ENCODE measurements at regions not wholly inside any gene's neighbourhood (a gene's known extent, or its start where the extent isn't known, plus 50 kb on each side); places are given as distances from the start of the nearest gene placed in this dataset.

DNA sequence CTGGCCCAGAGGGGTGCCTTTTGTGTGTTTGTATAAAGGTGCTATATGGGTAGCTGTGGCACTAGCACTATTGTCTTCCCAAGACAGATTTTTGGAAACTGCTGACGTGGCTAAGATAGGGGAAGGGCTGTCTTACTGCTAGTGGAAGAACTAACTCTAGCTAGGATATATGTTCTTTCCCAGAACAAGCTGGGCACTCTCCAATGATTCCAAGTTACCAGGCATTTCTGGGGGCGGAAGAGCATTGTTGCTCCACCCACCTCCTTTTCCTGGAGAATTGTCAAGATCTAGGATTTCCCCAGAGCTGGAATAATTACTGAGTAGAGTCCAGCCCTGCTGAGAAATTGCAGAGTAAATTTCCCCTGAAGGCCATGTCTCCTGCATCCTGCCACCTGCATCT lies 408.3 kb downstream of the KLF5 start:
- TF ChIP-seq, protein P1, sequence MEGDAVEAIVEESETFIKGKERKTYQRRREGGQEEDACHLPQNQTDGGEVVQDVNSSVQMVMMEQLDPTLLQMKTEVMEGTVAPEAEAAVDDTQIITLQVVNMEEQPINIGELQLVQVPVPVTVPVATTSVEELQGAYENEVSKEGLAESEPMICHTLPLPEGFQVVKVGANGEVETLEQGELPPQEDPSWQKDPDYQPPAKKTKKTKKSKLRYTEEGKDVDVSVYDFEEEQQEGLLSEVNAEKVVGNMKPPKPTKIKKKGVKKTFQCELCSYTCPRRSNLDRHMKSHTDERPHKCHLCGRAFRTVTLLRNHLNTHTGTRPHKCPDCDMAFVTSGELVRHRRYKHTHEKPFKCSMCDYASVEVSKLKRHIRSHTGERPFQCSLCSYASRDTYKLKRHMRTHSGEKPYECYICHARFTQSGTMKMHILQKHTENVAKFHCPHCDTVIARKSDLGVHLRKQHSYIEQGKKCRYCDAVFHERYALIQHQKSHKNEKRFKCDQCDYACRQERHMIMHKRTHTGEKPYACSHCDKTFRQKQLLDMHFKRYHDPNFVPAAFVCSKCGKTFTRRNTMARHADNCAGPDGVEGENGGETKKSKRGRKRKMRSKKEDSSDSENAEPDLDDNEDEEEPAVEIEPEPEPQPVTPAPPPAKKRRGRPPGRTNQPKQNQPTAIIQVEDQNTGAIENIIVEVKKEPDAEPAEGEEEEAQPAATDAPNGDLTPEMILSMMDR (IDR thresholded peaks at IDR 0.05; ENCODE audit: control insufficient read depth, insufficient read depth, low read depth, low read length, missing control alignments): no peak
- no peak overlapping the region for H3K4me3 ChIP-seq (ENCODE audit: control insufficient read depth, low read depth, low read length)
- no peak for DNase-seq (ENCODE audit: low read depth)

DNA sequence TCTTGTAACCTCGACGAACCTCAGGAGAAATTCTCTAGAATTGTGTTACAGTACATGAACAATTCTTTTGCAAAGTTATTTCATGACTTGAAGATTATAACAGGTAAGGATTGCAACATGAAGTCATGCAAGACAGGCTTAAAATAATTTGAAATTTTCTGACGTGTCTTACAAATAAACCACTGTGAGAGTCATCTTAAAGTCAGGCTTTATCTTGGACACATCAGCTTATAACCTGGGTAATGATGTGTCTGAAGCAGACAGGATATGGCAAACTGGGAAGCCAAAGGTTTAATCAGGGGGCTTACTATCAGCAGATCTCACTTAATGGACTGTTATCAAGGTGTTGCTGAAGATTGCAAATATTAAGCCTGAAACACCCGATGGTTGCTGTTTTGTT lies 407.8 kb downstream of the KLF5 start:
- TF ChIP-seq, protein P1 (IDR thresholded peaks at IDR 0.05; ENCODE audit: control insufficient read depth, insufficient read depth, low read depth, low read length, missing control alignments): no peak
- DNase-seq (ENCODE audit: low read depth): no peak
- H3K4me3 ChIP-seq (ENCODE audit: control insufficient read depth, low read depth, low read length): no peak overlapping the region

DNA sequence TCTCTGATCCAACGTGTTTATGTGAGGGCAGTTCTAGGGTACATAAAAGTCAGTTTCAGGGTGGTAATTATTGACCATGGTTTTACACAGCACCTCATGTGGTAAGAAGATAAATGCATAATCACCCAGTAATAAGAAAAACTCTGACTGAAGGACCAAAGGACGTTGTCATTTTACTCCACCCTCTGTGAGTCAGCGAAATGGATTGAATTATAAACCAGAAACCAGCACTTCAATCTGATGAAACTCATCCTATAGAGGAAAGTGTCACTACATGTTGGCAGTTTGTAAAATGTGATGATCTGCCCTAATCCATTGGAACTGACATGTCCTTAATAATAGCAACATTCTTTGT lies 406.8 kb downstream of the KLF5 start:
- no peak overlapping the region for H3K4me3 ChIP-seq (ENCODE audit: control insufficient read depth, low read depth, low read length)
- DNase-seq (ENCODE audit: low read depth): no peak
- TF ChIP-seq, protein P1 (IDR thresholded peaks at IDR 0.05; ENCODE audit: control insufficient read depth, insufficient read depth, low read depth, low read length, missing control alignments): no peak

DNA sequence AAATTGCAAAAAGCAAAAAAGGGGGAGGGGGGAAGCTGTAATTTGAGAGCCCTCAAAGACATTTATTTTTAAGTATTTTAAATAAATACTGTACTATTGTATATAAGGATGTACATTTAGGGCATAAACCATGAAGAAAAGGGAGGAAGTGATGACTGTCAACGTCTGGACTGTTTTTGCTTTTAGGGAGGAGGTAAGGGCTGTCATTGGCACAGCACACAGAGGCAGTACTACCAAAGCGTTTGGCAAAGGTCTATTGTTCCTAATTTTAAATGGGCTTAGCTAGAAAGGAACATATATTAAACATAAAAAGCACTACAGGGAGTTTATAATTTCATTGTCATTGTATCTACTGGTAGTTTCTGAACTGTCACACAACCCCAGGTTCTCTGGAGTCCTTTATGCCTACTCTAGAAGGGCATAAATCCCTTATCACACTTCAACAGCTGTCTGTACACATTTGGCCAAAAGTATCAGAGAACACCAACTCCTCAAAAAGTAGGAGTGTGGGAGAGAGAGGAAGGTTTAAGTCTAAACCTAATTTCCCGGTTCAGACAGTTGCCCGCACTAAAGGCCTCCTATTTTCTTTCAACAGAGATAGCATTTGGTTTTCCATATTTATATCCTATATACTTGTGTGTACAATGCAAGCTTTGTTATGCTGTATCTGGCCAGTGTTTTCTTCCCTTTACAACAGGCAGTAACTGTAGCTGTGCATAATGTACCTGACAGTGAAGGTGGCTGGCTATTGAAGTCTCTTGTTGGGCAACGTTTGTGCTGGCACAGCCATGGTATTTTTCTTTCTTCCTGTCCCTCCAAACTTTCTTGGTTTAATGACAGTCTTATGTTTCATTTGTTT lies 406.2 kb downstream of the KLF5 start:
- TF ChIP-seq, protein P1 (IDR thresholded peaks at IDR 0.05; ENCODE audit: control insufficient read depth, insufficient read depth, low read depth, low read length, missing control alignments): no peak
- no peak overlapping the region for H3K4me3 ChIP-seq (ENCODE audit: control insufficient read depth, low read depth, low read length)
- DNase-seq (ENCODE audit: low read depth): no peak

DNA sequence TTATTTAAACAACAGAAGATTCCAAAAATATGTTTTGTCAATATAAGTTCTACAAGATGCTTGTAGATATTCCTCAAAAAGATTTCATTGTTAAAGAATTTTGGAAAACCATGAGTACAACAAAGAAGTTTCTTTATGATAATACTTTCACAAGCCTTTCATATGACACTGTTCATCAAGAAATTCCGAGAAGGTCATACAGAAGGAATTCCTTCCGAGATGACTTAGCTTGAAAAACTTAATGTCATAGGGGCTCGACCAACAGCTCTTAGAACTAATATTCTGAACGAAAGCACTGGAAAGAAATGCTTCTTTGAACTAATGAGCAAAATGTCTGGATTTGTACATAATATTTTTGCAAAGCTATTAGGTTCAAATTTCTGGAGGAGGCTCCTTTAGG lies 403.4 kb downstream of the KLF5 start:
- TF ChIP-seq, protein P1 (IDR thresholded peaks at IDR 0.05; ENCODE audit: control insufficient read depth, insufficient read depth, low read depth, low read length, missing control alignments): no peak
- H3K4me3 ChIP-seq (ENCODE audit: control insufficient read depth, low read depth, low read length): no peak overlapping the region
- DNase-seq (ENCODE audit: low read depth): no peak

DNA sequence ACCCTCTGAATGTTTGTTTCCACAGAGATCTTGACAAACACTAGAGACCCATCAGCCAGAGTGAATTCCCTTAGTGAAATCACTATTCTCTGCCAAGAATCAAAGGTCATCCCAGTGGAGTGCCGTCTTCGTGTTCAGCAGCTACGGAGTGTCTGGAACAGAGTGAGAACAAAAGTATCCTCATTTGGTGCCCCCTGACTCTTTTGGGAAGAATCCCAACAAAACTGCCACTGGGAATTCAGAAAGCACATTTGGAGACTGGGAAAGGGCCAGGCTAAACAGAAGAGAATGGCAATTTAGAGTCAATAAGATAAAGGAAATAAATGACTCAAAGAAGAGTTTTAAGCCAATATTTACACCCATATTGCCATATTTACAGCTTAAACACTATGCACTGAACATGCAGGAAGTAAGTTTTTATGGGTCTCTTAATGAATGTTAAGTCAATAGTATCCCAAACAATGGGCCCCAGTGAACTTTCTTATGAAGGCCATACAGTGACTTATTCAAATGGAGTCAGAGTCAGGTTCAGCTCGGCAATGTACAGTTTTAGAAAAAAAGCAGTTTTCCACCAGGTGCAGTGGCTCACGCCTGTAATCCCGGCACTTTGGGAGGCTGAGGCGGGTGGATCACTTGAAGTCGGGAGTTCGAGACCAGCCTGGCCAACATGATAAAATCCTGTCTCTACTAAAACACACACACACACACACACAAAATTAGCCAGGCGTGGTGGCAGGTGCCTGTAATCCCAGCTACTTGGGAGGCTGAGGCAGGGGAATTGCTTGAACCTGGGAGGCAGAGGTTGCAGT lies 392.6 kb downstream of the KLF5 start:
- TF ChIP-seq, protein P1 (IDR thresholded peaks at IDR 0.05; ENCODE audit: control insufficient read depth, insufficient read depth, low read depth, low read length, missing control alignments): no peak
- no peak overlapping the region for H3K4me3 ChIP-seq (ENCODE audit: control insufficient read depth, low read depth, low read length)
- DNase-seq (ENCODE audit: low read depth): no peak
